ENCODE measurements at regions not wholly inside any gene's neighbourhood (a gene's known extent, or its start where the extent isn't known, plus 50 kb on each side); places are given as distances from the start of the nearest gene placed in this dataset.

- Histone ChIP-seq H3K27me3 (replicated peaks in 2 of 5; ENCODE audit: control insufficient read depth in 4 of 5, insufficient read depth in 5 of 5, low read length in 4 of 5) (peaks cover 0 to 18% (median 7%) of the 10 kb centered on the region in 5 experiments), H3K4me1 (ENCODE audit: control extremely low read depth in 1 of 4, control insufficient read depth in 4 of 4, insufficient read depth in 4 of 4, low read length in 3 of 4) (peaks cover 0 to 6% (median under 1%) of the 10 kb centered on the region in 4 experiments), H3K9me3 (ENCODE audit: control extremely low read depth in 1 of 5, control insufficient read depth in 4 of 5, insufficient read depth in 2 of 5, low read depth in 1 of 5, low read length in 4 of 5) (no peaks in the 10 kb centered on the region), H3K4me3 (ENCODE audit: control insufficient read depth in 1 of 7, extremely low read depth in 1 of 7, insufficient read depth in 4 of 7, low read depth in 2 of 7, low read length in 6 of 7) (no peak overlapping the region), H3K27ac (ENCODE audit: insufficient read depth in 1 of 2, low read depth in 1 of 2, low read length in 2 of 2, poor library complexity in 1 of 2, severe bottlenecking in 2 of 2) (no peak overlapping the region), H3K36me3 (ENCODE audit: control insufficient read depth in 4 of 4, insufficient read depth in 4 of 4, low read length in 3 of 4) (no peaks in the 10 kb centered on the region)
- WGBS (ENCODE audit: insufficient coverage) = 77% methylated on average over 2 of the region's 3 CpGs
- DNase-seq = no peak
- POLR2A ChIA-PET = no interaction called here
- CTCF ChIA-PET = interaction anchor here (1.7 kb wide), 1 partner anchor 39 kb away, joined by 4 read pairs; no protein-coding TSS in a partner anchor
These were observed 252.8 kb downstream of the MTX2 start for GRCh38 chr2:176521878-176522670.

GRCh38 chr2:176525086-176525485 lies 255.8 kb downstream of the MTX2 start:
- no peaks in the 10 kb centered on the region for H3K4me1 ChIP-seq (ENCODE audit: control extremely low read depth in 1 of 4, control insufficient read depth in 4 of 4, insufficient read depth in 4 of 4, low read length in 3 of 4)
- no peak overlapping the region for H3K4me3 ChIP-seq (ENCODE audit: control insufficient read depth in 1 of 7, extremely low read depth in 1 of 7, insufficient read depth in 4 of 7, low read depth in 2 of 7, low read length in 6 of 7)
- ChIA-PET CTCF (interaction anchor here (0.7 to 1.6 kb wide), 2 partner anchors 14 to 536 kb away, joined by 3 read pairs; no protein-coding TSS in a partner anchor), POLR2A (no interaction called here)
- H3K36me3 ChIP-seq (ENCODE audit: control insufficient read depth in 4 of 4, insufficient read depth in 4 of 4, low read length in 3 of 4) = no peaks in the 10 kb centered on the region
- 100% methylated on average over 1 of the region's 2 CpGs for WGBS (ENCODE audit: insufficient coverage)
- H3K27me3 ChIP-seq (replicated peaks in 2 of 5; ENCODE audit: control insufficient read depth in 4 of 5, insufficient read depth in 5 of 5, low read length in 4 of 5) = peaks cover 0 to 41% (median 10%) of the 10 kb centered on the region in 5 experiments
- no peak for DNase-seq
- H3K9me3 ChIP-seq (ENCODE audit: control extremely low read depth in 1 of 5, control insufficient read depth in 4 of 5, insufficient read depth in 2 of 5, low read depth in 1 of 5, low read length in 4 of 5) = no peaks in the 10 kb centered on the region
- H3K27ac ChIP-seq (ENCODE audit: insufficient read depth in 1 of 2, low read depth in 1 of 2, low read length in 2 of 2, poor library complexity in 1 of 2, severe bottlenecking in 2 of 2) = no peak overlapping the region

GRCh38 chr2:176526995-176527901 lies 258.0 kb downstream of the MTX2 start:
- Histone ChIP-seq H3K4me3 (ENCODE audit: control insufficient read depth in 1 of 7, extremely low read depth in 1 of 7, insufficient read depth in 4 of 7, low read depth in 2 of 7, low read length in 6 of 7) (no peak overlapping the region), H3K27ac (ENCODE audit: insufficient read depth in 1 of 2, low read depth in 1 of 2, low read length in 2 of 2, poor library complexity in 1 of 2, severe bottlenecking in 2 of 2) (no peak overlapping the region), H3K4me1 (ENCODE audit: control extremely low read depth in 1 of 4, control insufficient read depth in 4 of 4, insufficient read depth in 4 of 4, low read length in 3 of 4) (no peaks in the 10 kb centered on the region), H3K36me3 (ENCODE audit: control insufficient read depth in 4 of 4, insufficient read depth in 4 of 4, low read length in 3 of 4) (no peaks in the 10 kb centered on the region), H3K9me3 (ENCODE audit: control extremely low read depth in 1 of 5, control insufficient read depth in 4 of 5, insufficient read depth in 2 of 5, low read depth in 1 of 5, low read length in 4 of 5) (no peaks in the 10 kb centered on the region), H3K27me3 (replicated peaks in 2 of 5; ENCODE audit: control insufficient read depth in 4 of 5, insufficient read depth in 5 of 5, low read length in 4 of 5) (peaks cover 0 to 36% (median 10%) of the 10 kb centered on the region in 5 experiments)
- WGBS (ENCODE audit: insufficient coverage) = 97% methylated on average over 4 of the region's 6 CpGs
- no peak for DNase-seq
- ChIA-PET POLR2A (no interaction called here), CTCF (interaction anchor here (0.9 kb wide), 1 partner anchor 90 kb away, joined by 3 read pairs; no protein-coding TSS in a partner anchor)

DNA sequence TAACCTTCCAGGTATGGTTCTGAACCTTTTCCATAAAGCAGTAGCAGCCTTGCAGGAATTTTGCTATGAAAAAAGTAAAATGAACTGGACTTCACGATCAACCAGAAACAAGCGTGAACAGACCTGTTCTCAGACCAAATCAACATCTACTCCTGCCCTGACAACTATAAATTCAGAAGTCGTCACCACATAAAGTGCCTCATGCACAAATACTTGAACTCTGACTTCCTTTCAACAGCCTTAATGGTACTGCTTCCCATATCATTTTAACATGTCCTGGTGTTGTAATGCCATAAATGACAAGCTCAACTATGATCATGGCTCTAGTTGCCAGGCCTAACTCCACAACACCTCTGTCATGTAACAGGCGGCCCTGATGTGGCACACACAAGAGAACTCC lies 262.4 kb downstream of the MTX2 start:
- H3K36me3 ChIP-seq (ENCODE audit: control insufficient read depth in 4 of 4, insufficient read depth in 4 of 4, low read length in 3 of 4) = no peaks in the 10 kb centered on the region
- DNase-seq = no peak
- no peak overlapping the region for H3K4me3 ChIP-seq (ENCODE audit: control insufficient read depth in 1 of 7, extremely low read depth in 1 of 7, insufficient read depth in 4 of 7, low read depth in 2 of 7, low read length in 6 of 7)
- H3K4me1 ChIP-seq (ENCODE audit: control extremely low read depth in 1 of 4, control insufficient read depth in 4 of 4, insufficient read depth in 4 of 4, low read length in 3 of 4) = no peaks in the 10 kb centered on the region
- no peak overlapping the region for H3K27ac ChIP-seq (ENCODE audit: insufficient read depth in 1 of 2, low read depth in 1 of 2, low read length in 2 of 2, poor library complexity in 1 of 2, severe bottlenecking in 2 of 2)
- 83% methylated on average over 4 of the region's 4 CpGs for WGBS (ENCODE audit: insufficient coverage)
- ChIA-PET POLR2A (no interaction called here), CTCF (interaction anchor here (1.2 kb wide), 1 partner anchor 22 kb away, joined by 5 read pairs; no protein-coding TSS in a partner anchor)
- H3K9me3 ChIP-seq (ENCODE audit: control extremely low read depth in 1 of 5, control insufficient read depth in 4 of 5, insufficient read depth in 2 of 5, low read depth in 1 of 5, low read length in 4 of 5) = no peaks in the 10 kb centered on the region
- peaks cover 2 to 45% (median 10%) of the 10 kb centered on the region in 5 experiments for H3K27me3 ChIP-seq (replicated peaks in 2 of 5; ENCODE audit: control insufficient read depth in 4 of 5, insufficient read depth in 5 of 5, low read length in 4 of 5)

DNA sequence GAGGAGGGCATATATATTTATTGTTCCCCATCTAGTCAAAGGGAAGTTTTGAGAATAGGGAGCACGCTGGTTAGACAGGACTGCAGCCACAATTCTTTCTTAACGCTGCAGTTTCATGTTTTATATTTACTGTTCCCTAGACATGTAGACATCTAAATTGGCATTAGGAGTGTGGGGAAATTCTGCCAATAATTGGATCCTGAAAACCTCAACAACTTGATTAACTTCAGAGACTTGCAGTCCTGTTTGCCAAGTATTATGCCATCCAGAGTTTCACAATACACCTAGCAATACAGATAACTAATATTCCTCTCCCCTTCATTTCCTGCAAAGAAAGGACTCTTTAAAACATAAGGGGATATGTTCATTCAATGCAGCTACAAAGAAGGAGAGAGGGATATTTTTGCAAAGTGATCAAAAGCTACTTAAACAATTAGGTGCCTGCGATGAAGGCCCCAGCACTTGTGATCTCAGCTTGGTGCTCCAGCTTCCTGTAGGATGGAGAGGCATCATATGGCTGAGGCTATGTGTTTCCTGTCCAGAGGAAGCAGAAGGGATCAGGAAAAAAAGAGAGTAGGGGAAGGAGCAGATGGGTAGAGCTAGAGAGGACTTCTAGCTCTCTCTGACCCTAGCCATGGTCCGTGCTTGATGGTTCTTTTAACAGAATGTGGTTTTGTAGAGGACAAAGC lies 264.4 kb downstream of the MTX2 start:
- peaks cover 2 to 28% (median 6%) of the 10 kb centered on the region in 5 experiments for H3K27me3 ChIP-seq (replicated peaks in 2 of 5; ENCODE audit: control insufficient read depth in 4 of 5, insufficient read depth in 5 of 5, low read length in 4 of 5)
- DNase-seq = no peak
- H3K4me1 ChIP-seq (ENCODE audit: control extremely low read depth in 1 of 4, control insufficient read depth in 4 of 4, insufficient read depth in 4 of 4, low read length in 3 of 4) = no peaks in the 10 kb centered on the region
- H3K4me3 ChIP-seq (ENCODE audit: control insufficient read depth in 1 of 7, extremely low read depth in 1 of 7, insufficient read depth in 4 of 7, low read depth in 2 of 7, low read length in 6 of 7) = no peak overlapping the region
- H3K27ac ChIP-seq (ENCODE audit: insufficient read depth in 1 of 2, low read depth in 1 of 2, low read length in 2 of 2, poor library complexity in 1 of 2, severe bottlenecking in 2 of 2) = no peak overlapping the region
- WGBS (ENCODE audit: insufficient coverage) = 93% methylated on average over 2 of the region's 4 CpGs
- CTCF ChIA-PET = no interaction called here
- H3K36me3 ChIP-seq (ENCODE audit: control insufficient read depth in 4 of 4, insufficient read depth in 4 of 4, low read length in 3 of 4) = no peaks in the 10 kb centered on the region
- POLR2A ChIA-PET = interaction anchor here (0.6 kb wide), 1 partner anchor 119 kb away, joined by 3 read pairs; no protein-coding TSS in a partner anchor
- no peaks in the 10 kb centered on the region for H3K9me3 ChIP-seq (ENCODE audit: control extremely low read depth in 1 of 5, control insufficient read depth in 4 of 5, insufficient read depth in 2 of 5, low read depth in 1 of 5, low read length in 4 of 5)

- H3K9me3 ChIP-seq (ENCODE audit: control extremely low read depth in 1 of 5, control insufficient read depth in 4 of 5, insufficient read depth in 2 of 5, low read depth in 1 of 5, low read length in 4 of 5) = no peaks in the 10 kb centered on the region
- no peaks in the 10 kb centered on the region for H3K4me1 ChIP-seq (ENCODE audit: control extremely low read depth in 1 of 4, control insufficient read depth in 4 of 4, insufficient read depth in 4 of 4, low read length in 3 of 4)
- WGBS (ENCODE audit: insufficient coverage) = 97% methylated on average over 6 of the region's 9 CpGs
- peaks cover 2 to 26% (median 9%) of the 10 kb centered on the region in 5 experiments for H3K27me3 ChIP-seq (replicated peaks in 2 of 5; ENCODE audit: control insufficient read depth in 4 of 5, insufficient read depth in 5 of 5, low read length in 4 of 5)
- no peak overlapping the region for H3K27ac ChIP-seq (ENCODE audit: insufficient read depth in 1 of 2, low read depth in 1 of 2, low read length in 2 of 2, poor library complexity in 1 of 2, severe bottlenecking in 2 of 2)
- DNase-seq = no peak
- ChIA-PET CTCF (no interaction called here), POLR2A (no interaction called here)
- no peaks in the 10 kb centered on the region for H3K36me3 ChIP-seq (ENCODE audit: control insufficient read depth in 4 of 4, insufficient read depth in 4 of 4, low read length in 3 of 4)
- no peak overlapping the region for H3K4me3 ChIP-seq (ENCODE audit: control insufficient read depth in 1 of 7, extremely low read depth in 1 of 7, insufficient read depth in 4 of 7, low read depth in 2 of 7, low read length in 6 of 7)
These were observed 265.7 kb downstream of the MTX2 start for GRCh38 chr2:176534798-176535466.
